Tibial nerve (tissue), 4 donors: ENCODE measurements at regions not wholly inside any gene's neighbourhood (a gene's known extent, or its start where the extent isn't known, plus 50 kb on each side); places are given as distances from the start of the nearest gene placed in this dataset.

ENCODE experiments used
- EP300 ChIP-seq, 2 donors: sonication (generic); formaldehyde crosslinking; IDR thresholded peaks; one replicate each; pipeline ENCODE4 v1.6.1; 2017; ENCODE audit warnings: antibody characterized with exemption in 2 of 2, mild to moderate bottlenecking in 1 of 2
- TF ChIP-seq, protein P1 (sequence below), 5 experiments: fragments of 200-600 bp in 3 of 5; fragments of 450-650 bp in 2 of 5; sonication (generic) in 3 of 5; IDR thresholded peaks; one replicate each; pipeline ENCODE4 v1.5.1; 2016 to 2019; ENCODE audit warnings: antibody characterized with exemption in 5 of 5, mild to moderate bottlenecking in 3 of 5, moderate library complexity in 2 of 5

- TF ChIP-seq, protein P1, sequence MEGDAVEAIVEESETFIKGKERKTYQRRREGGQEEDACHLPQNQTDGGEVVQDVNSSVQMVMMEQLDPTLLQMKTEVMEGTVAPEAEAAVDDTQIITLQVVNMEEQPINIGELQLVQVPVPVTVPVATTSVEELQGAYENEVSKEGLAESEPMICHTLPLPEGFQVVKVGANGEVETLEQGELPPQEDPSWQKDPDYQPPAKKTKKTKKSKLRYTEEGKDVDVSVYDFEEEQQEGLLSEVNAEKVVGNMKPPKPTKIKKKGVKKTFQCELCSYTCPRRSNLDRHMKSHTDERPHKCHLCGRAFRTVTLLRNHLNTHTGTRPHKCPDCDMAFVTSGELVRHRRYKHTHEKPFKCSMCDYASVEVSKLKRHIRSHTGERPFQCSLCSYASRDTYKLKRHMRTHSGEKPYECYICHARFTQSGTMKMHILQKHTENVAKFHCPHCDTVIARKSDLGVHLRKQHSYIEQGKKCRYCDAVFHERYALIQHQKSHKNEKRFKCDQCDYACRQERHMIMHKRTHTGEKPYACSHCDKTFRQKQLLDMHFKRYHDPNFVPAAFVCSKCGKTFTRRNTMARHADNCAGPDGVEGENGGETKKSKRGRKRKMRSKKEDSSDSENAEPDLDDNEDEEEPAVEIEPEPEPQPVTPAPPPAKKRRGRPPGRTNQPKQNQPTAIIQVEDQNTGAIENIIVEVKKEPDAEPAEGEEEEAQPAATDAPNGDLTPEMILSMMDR (IDR thresholded peaks at IDR 0.05) = no peak
- TF ChIP-seq EP300 (IDR thresholded peaks at IDR 0.05) = no peak
Observed at GRCh38 chr5:164234321-164234720, 728.9 kb downstream of the MAT2B start.
